DND-41 (cell line): ENCODE measurements at regions not wholly inside any gene's neighbourhood (a gene's known extent, or its start where the extent isn't known, plus 50 kb on each side); places are given as distances from the start of the nearest gene placed in this dataset.

Source experiments
- EZH2 ChIP-seq: IDR thresholded peaks from 3 replicates; pipeline ENCODE4 v1.6.1; 2012; ENCODE audit warnings: borderline replicate concordance, low read depth, mild to moderate bottlenecking, moderate library complexity, low read length, inconsistent platforms; ENCODE audit not compliant: severe bottlenecking
- TF ChIP-seq, protein P1 (sequence below): IDR thresholded peaks from 2 replicates; pipeline ENCODE4 v1.5.1; 2012; ENCODE audit warnings: borderline replicate concordance, low read length, moderate library complexity, mild to moderate bottlenecking; ENCODE audit not compliant: poor library complexity, severe bottlenecking; ENCODE audit errors: extremely low read depth

GRCh38 chr3:24853685-24854490 is 359.2 kb upstream of the THRB start:
- TF ChIP-seq, protein P1, sequence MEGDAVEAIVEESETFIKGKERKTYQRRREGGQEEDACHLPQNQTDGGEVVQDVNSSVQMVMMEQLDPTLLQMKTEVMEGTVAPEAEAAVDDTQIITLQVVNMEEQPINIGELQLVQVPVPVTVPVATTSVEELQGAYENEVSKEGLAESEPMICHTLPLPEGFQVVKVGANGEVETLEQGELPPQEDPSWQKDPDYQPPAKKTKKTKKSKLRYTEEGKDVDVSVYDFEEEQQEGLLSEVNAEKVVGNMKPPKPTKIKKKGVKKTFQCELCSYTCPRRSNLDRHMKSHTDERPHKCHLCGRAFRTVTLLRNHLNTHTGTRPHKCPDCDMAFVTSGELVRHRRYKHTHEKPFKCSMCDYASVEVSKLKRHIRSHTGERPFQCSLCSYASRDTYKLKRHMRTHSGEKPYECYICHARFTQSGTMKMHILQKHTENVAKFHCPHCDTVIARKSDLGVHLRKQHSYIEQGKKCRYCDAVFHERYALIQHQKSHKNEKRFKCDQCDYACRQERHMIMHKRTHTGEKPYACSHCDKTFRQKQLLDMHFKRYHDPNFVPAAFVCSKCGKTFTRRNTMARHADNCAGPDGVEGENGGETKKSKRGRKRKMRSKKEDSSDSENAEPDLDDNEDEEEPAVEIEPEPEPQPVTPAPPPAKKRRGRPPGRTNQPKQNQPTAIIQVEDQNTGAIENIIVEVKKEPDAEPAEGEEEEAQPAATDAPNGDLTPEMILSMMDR = no peak
- no peak for TF ChIP-seq EZH2
